Activated CD4-positive, alpha-beta T cell treated with anti-CD3 and anti-CD28 coated beads, Interleukin-2, amount 50 U/mL, for 16 hours (primary cell): ENCODE measurements at regions not wholly inside any gene's neighbourhood (a gene's known extent, or its start where the extent isn't known, plus 50 kb on each side); places are given as distances from the start of the nearest gene placed in this dataset.

Source experiments
- DNase-seq: peaks from one replicate; pipeline ENCODE4 v3.0.0-alpha.2; 2020

- no peak for DNase-seq
Measured at GRCh38 chr10:83252596-83252995, 886.7 kb upstream of the GHITM start.

GRCh38 chr10:83253011-83253671 lies 886.2 kb upstream of the GHITM start:
- DNase-seq: no peak

- no peak for DNase-seq
Measured at GRCh38 chr10:83254698-83255097, 884.6 kb upstream of the GHITM start.

GRCh38 chr10:83262434-83262833 lies 876.9 kb upstream of the GHITM start:
- DNase-seq: no peak

- no peak for DNase-seq
Measured at GRCh38 chr10:83272666-83273434, 866.5 kb upstream of the GHITM start.

- DNase-seq: no peak
Measured at GRCh38 chr10:83274088-83274487, 865.2 kb upstream of the GHITM start.

GRCh38 chr10:83276971-83277370 lies 862.3 kb upstream of the GHITM start:
- no peak for DNase-seq

GRCh38 chr10:83283151-83283550 lies 856.2 kb upstream of the GHITM start:
- DNase-seq: no peak

GRCh38 chr10:83287374-83287773 lies 851.9 kb upstream of the GHITM start:
- DNase-seq: no peak

GRCh38 chr10:83289373-83289772 lies 849.9 kb upstream of the GHITM start:
- no peak for DNase-seq

GRCh38 chr10:83289948-83290347 lies 849.4 kb upstream of the GHITM start:
- no peak for DNase-seq

- DNase-seq: no peak
Measured at GRCh38 chr10:83301732-83302131, 837.6 kb upstream of the GHITM start.

- no peak for DNase-seq
Measured at GRCh38 chr10:83302623-83303022, 836.7 kb upstream of the GHITM start.

GRCh38 chr10:83310688-83311087 lies 828.6 kb upstream of the GHITM start:
- no peak for DNase-seq

GRCh38 chr10:83312570-83312969 lies 826.7 kb upstream of the GHITM start:
- DNase-seq: no peak

- no peak for DNase-seq
Measured at GRCh38 chr10:83332690-83333089, 806.6 kb upstream of the GHITM start.

GRCh38 chr10:83333566-83333965 lies 805.7 kb upstream of the GHITM start:
- no peak for DNase-seq

GRCh38 chr10:83343676-83344075 lies 795.6 kb upstream of the GHITM start:
- DNase-seq: no peak

GRCh38 chr10:83346266-83346910 lies 792.9 kb upstream of the GHITM start:
- no peak for DNase-seq

GRCh38 chr10:83352588-83352987 lies 786.7 kb upstream of the GHITM start:
- no peak for DNase-seq

GRCh38 chr10:83354456-83354855 lies 784.9 kb upstream of the GHITM start:
- DNase-seq: no peak

- no peak for DNase-seq
Measured at GRCh38 chr10:83357004-83357403, 782.3 kb upstream of the GHITM start.

- no peak for DNase-seq
Measured at GRCh38 chr10:83357627-83358026, 781.7 kb upstream of the GHITM start.

- DNase-seq: no peak
Measured at GRCh38 chr10:83367036-83367435, 772.3 kb upstream of the GHITM start.
